ENCODE measurements at regions not wholly inside any gene's neighbourhood (a gene's known extent, or its start where the extent isn't known, plus 50 kb on each side); places are given as distances from the start of the nearest gene placed in this dataset.

DNA sequence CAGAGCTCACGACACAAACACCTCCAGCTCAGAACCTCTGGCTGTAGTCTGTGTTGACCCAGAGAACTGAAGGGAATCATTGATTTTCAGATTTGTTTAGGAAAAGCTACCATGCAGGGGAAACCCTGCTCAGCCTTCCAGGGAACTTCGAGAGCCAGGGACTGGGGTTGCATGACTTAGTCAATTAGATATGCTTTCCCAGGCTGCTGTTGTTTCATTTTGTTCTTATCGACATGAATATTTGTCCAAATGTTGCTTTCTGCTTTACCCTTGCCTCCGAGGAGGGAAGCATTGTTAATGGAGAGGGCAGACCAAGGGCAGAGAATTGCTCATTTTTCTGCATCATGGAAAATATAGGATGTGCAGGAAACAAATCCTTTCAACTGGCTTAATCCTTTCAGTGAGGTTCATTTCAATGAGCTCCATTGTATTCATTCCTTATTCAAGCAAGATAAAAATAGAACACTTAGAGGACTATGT is 82.5 kb downstream of the KLF5 start:
- no peak overlapping the region for H3K27ac ChIP-seq
- TF ChIP-seq, protein P1, sequence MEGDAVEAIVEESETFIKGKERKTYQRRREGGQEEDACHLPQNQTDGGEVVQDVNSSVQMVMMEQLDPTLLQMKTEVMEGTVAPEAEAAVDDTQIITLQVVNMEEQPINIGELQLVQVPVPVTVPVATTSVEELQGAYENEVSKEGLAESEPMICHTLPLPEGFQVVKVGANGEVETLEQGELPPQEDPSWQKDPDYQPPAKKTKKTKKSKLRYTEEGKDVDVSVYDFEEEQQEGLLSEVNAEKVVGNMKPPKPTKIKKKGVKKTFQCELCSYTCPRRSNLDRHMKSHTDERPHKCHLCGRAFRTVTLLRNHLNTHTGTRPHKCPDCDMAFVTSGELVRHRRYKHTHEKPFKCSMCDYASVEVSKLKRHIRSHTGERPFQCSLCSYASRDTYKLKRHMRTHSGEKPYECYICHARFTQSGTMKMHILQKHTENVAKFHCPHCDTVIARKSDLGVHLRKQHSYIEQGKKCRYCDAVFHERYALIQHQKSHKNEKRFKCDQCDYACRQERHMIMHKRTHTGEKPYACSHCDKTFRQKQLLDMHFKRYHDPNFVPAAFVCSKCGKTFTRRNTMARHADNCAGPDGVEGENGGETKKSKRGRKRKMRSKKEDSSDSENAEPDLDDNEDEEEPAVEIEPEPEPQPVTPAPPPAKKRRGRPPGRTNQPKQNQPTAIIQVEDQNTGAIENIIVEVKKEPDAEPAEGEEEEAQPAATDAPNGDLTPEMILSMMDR (conservative IDR thresholded peaks at IDR 0.05) = no peak

DNA sequence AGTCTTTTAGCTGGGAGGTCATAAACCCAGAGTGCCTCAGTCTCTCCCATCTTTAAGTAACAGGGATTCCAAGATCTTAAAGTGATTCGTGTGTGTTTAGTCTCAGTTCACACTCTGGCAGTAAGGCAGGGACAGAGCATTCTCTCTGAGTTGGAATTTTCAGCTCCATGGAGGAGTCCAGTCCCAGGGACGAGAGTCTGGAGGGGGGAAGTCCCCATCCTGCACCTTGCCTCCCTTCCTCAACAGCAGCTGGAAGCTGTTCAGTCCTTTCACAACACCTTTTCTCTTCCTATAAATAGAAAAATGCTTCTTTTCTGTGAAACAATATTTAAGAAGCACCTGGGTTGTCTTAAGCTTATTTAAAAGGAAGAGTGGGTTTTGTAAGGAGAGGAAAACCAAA is 82.0 kb downstream of the KLF5 start:
- H3K27ac ChIP-seq = no peak overlapping the region
- TF ChIP-seq, protein P1 (conservative IDR thresholded peaks at IDR 0.05) = no peak

DNA sequence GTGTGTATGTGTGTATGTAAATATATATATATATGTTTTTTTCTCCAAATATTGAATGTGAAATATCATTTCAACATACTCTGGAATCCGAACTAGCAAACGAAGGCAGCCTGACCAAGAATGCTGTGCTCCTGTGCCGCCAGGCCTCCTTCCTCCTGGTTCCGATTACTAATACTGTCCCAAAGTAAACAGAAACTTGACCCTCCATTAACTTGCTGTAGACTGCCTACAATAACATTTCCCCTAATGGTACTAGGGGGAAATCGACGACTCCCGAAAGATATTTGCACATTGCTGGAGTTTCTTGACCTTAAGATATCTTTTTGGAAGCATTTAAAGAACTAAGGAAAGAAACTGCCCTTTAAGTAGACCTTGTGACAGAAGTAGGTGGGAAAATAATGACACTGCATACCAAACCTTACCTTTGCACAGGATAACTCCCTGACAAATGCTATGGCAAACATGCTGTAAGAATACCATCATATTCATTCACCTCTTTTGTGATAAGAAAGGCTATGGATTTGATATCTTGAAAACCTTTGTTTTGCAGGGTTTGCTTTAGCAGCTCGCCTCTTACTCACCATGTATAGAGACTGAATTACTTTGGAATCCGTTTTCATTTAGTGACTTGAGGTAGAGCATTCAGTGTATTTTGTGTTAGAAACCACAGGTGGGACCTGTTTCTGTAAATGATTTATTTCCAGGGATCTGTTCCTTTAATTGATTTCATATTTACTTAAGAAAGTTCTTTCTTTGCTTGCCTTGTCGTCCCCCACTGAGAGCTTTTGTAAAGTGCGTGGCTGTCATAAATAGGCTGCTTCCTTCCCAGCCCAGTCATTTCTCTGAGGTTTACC is 80.1 kb downstream of the KLF5 start:
- TF ChIP-seq, protein P1 (conservative IDR thresholded peaks at IDR 0.05) = no peak
- H3K27ac ChIP-seq = no peak overlapping the region

DNA sequence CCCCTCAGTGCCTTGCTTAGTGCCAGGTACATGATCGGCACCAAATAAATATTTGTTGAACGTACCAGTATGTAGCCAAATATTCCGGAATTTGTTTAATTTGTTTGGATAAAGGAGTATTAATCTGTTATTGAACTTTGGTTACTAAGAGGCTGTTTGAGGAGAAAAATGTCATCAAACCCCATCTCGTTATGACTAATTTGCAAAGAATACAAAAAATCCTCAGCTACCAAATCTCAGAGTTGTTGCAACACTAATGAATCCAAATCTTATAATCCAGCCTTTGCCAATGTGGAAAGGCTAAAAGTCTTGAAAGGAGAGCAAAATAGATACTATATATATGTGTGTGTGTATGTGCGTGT is 79.5 kb downstream of the KLF5 start:
- TF ChIP-seq, protein P1 (conservative IDR thresholded peaks at IDR 0.05) = no peak
- no peak overlapping the region for H3K27ac ChIP-seq

DNA sequence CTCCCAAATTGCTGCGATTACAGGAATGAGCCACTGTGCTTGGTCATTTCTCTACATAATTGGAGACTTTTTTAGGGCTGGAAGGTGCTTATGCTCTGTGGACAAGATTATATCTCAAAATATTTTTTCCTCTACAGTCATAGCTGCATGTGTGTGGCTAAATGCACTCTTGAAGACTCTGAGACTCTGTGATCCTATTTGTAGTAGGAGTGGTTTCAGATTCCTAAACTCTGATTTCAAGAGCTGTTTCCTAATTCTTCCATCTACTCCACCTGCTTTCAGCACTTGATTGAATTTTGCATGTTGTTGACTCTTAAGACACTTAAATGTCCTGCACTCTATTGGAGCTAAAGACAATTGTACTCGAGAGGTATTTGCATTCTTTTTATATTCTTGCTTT is 78.0 kb downstream of the KLF5 start:
- TF ChIP-seq, protein P1 (conservative IDR thresholded peaks at IDR 0.05) = no peak
- H3K27ac ChIP-seq = no peak overlapping the region

DNA sequence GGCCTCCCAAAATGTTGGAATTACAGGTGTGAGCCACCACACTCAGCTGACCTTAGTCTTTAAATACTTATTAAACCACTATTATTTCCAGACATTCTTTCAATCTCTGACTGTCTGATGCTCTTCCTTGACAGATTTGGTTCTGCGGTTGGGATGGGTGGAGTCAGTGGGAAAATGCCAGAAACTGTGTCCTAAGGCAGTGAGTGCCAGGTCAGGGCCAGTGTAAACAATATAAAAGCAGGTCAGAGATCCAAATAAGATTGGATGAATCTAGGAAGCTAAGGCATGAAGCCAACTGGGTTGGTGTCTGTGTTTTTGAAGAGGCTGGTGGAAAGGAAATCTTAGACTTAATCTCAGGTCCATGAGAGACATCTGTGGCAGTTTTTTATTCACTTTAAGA is 74.7 kb downstream of the KLF5 start:
- no peak overlapping the region for H3K27ac ChIP-seq
- TF ChIP-seq, protein P1 (conservative IDR thresholded peaks at IDR 0.05) = no peak

DNA sequence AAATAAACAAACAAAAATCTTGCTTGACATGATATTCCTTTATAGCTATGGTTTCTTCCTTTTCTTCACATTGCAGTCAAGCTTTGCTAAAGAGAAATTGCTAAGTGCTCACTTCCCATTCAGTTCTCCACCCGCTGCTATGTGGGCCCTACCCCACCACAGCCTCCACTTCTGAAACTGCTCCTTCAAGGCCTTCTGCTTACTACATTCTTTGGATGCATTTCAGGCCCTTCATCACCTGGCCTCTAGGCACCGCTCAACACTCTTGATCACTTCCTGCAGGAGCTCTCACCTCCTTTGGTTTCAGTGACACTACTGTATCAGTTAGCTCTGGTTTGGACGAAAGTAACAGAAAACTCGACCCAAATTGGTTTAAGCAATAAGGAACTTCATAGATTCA is 72.4 kb downstream of the KLF5 start:
- TF ChIP-seq, protein P1 (conservative IDR thresholded peaks at IDR 0.05) = no peak
- H3K27ac ChIP-seq = no peak overlapping the region
